ENCODE measurements at regions not wholly inside any gene's neighbourhood (a gene's known extent, or its start where the extent isn't known, plus 50 kb on each side); places are given as distances from the start of the nearest gene placed in this dataset.

DNA sequence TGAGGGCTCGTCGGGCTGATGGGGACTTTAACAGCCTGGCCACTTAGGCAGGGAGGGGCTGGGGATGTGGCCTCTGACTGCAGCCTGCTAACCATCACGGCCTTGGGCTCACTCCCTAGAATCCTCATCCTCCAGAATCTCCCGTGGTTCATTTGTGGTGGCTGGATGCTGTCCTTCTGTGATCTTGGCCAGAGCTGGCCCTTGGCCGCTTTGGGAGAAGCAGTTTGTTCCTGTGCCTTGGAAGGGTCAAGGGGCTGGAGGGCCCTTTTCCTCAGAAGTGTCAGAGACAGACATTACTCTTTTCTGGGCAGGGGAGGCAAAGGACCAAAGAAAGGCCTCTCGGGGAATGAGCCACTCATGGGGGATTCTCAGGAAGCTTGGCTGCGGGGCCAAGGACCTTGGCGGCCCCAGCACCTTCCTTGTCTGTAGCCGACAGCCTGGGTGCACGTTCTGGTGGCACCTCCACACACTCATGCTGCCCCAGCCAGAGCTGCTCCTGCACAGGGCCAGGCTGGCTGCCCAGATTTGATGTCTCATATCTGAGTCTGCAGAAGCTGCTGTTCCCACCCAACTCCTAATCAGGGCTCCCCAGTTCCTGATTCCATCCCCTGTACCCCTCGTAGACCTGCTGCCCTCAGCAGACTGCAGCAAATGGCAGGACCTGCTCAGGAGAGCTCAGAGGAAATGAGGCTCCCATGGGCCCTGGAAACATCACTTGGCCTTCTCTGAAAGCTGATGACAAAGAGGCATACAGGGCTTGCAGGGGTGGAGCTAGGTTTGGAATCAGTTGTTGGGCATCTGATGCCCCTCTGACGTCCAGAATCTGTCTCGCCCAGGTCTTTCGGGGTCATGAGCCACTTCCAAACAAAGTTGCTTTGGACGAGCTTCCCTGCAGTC, 107.7 kb downstream of the CTTN start:
- TF ChIP-seq CTCF (IDR thresholded peaks at IDR 0.05), result no peak
- no peak for TF ChIP-seq POLR2AphosphoS5 (IDR thresholded peaks at IDR 0.05; ENCODE audit: low read depth, low read length)
- TF ChIP-seq IRF3 (IDR thresholded peaks at IDR 0.05; ENCODE audit: low read depth, low read length), result no peak
- no peak for TF ChIP-seq RFX5 (IDR thresholded peaks at IDR 0.05; ENCODE audit: low read length)
- no peak for TF ChIP-seq MAX (IDR thresholded peaks at IDR 0.05; ENCODE audit: low read depth)
- TF ChIP-seq RAD21 (IDR thresholded peaks at IDR 0.05; ENCODE audit: low read length), result no peak
- no peak for TF ChIP-seq NFIC (IDR thresholded peaks at IDR 0.05; ENCODE audit: borderline replicate concordance)
- TF ChIP-seq SIN3A (IDR thresholded peaks at IDR 0.05; ENCODE audit: borderline replicate concordance, low read depth, low read length), result no peak
- TF ChIP-seq, protein P1, sequence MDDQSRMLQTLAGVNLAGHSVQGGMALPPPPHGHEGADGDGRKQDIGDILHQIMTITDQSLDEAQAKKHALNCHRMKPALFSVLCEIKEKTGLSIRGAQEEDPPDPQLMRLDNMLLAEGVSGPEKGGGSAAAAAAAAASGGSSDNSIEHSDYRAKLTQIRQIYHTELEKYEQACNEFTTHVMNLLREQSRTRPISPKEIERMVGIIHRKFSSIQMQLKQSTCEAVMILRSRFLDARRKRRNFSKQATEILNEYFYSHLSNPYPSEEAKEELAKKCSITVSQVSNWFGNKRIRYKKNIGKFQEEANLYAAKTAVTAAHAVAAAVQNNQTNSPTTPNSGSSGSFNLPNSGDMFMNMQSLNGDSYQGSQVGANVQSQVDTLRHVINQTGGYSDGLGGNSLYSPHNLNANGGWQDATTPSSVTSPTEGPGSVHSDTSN (IDR thresholded peaks at IDR 0.05), result no peak
- TF ChIP-seq RXRA (IDR thresholded peaks at IDR 0.05; ENCODE audit: borderline replicate concordance, low read depth), result no peak
- no peak for TF ChIP-seq GABPA (IDR thresholded peaks at IDR 0.05; ENCODE audit: low read depth)

Measured in SK-N-SH (cell line).